Erythroblast (primary cell): ENCODE measurements at regions not wholly inside any gene's neighbourhood (a gene's known extent, or its start where the extent isn't known, plus 50 kb on each side); places are given as distances from the start of the nearest gene placed in this dataset.

Source experiments
- GATA1 ChIP-seq: IDR thresholded peaks from 2 replicates; pipeline ENCODE4 v1.6.1; 2011; ENCODE audit warnings: low read depth, mild to moderate bottlenecking, control low read depth, low read length, moderate library complexity
- POLR2A ChIP-seq: IDR thresholded peaks from 2 replicates; pipeline ENCODE4 v1.6.1; 2011; ENCODE audit warnings: mild to moderate bottlenecking, low read length

GRCh38 chr5:135236228-135236907, 162.7 kb downstream of the MACROH2A1 start:
- no peak for TF ChIP-seq POLR2A
- no peak for TF ChIP-seq GATA1
